Heart left ventricle (tissue), 13 donors: ENCODE measurements at regions not wholly inside any gene's neighbourhood (a gene's known extent, or its start where the extent isn't known, plus 50 kb on each side); places are given as distances from the start of the nearest gene placed in this dataset.

Experiments
- CTCF ChIP-seq, 12 donors: fragments of 200-600 bp; sonication (generic) in 4 of 12; IDR thresholded peaks; one replicate each; pipeline versions ENCODE4 v1.5.0 to v1.8.0; 2018 to 2022; ENCODE audit warnings: antibody characterized with exemption in 12 of 12, mild to moderate bottlenecking in 5 of 12
- POLR2A ChIP-seq, 2 donors: fragments of 450-650 bp; IDR thresholded peaks; one replicate each; pipeline ENCODE4 v1.6.1; 2017; ENCODE audit warnings: antibody characterized with exemption in 2 of 2, mild to moderate bottlenecking in 2 of 2, moderate library complexity in 2 of 2
- donor health status: ischemic (EF 13 %, LVEDD 7.1; RV severe dilation, severe dysfunction).
- donor health status: DM: no; HTN: yes; CAD: no.
- donor health status: DM: no; HTN: no; CAD: no.
- donor health status: ischemic (EF 25% LVEDD 6.9; RV normal size, moderate dysfunction).
- donor health status: ischemic (EF 25% LVEDD 5.7; RV mildly dilated, moderate dysfunction).
- donor health status: ischemic (EF 35%, LVEDD 5.7; RV mildly dilated, moderate dysfunction).
- donor health status: nonischemic (EF 11% LVEDD 7.7; RV severe dilation, severe dysfunction).
- donor health status: DM: yes; HTN: yes; CAD: no.
- donor health status: PGD.
- donor health status: ischemic (EF 29% LVEDD 5.4; RV normal size, mild dysfunction).
- donor health status: nonischemic (EF 23%, LVEDD 6.1; RV moderate dilation, normal function).

GRCh38 chr6:56831334-56831733 is 123.6 kb upstream of the BEND6 start:
- TF ChIP-seq POLR2A (IDR thresholded peaks at IDR 0.05), result no peak
- no peak for TF ChIP-seq CTCF (IDR thresholded peaks at IDR 0.05)
